H9 (cell line): ENCODE measurements at regions not wholly inside any gene's neighbourhood (a gene's known extent, or its start where the extent isn't known, plus 50 kb on each side); places are given as distances from the start of the nearest gene placed in this dataset.

Experiments
- DNase-seq: peaks from one replicate; pipeline ENCODE4 v3.0.0-alpha.2; 2017
- H2AFZ ChIP-seq: one replicate; pipeline ENCODE4 v1.6.1; 2013; ENCODE audit warnings: mild to moderate bottlenecking, low read length, control low read depth, moderate library complexity
- H2AK5ac ChIP-seq: 2 replicates; pipeline ENCODE4 v1.6.1; 2013; ENCODE audit warnings: low read length, control low read depth, mixed read lengths; ENCODE audit not compliant: insufficient read length
- H2BK120ac ChIP-seq: one replicate; pipeline ENCODE4 v1.6.1; 2013; ENCODE audit warnings: low read depth, mild to moderate bottlenecking, low read length, control low read depth, inconsistent platforms; ENCODE audit not compliant: poor library complexity, severe bottlenecking
- H2BK12ac ChIP-seq: 2 replicates; pipeline ENCODE4 v1.6.1; 2013; ENCODE audit warnings: low read length, control low read depth, mixed read lengths, low read depth; ENCODE audit not compliant: insufficient read length
- H2BK15ac ChIP-seq: 2 replicates; pipeline ENCODE4 v1.6.1; 2013; ENCODE audit warnings: low read depth, low read length, control low read depth
- H2BK20ac ChIP-seq: one replicate; pipeline ENCODE4 v1.6.1; 2013; ENCODE audit warnings: low read depth, mild to moderate bottlenecking, low read length, control low read depth, inconsistent platforms; ENCODE audit not compliant: poor library complexity, severe bottlenecking
- H2BK5ac ChIP-seq: 2 replicates; pipeline ENCODE4 v1.6.1; 2013; ENCODE audit warnings: low read length, control low read depth, mixed read lengths; ENCODE audit not compliant: insufficient read length
- H3K14ac ChIP-seq: 2 replicates; pipeline ENCODE4 v1.6.1; 2013; ENCODE audit warnings: low read length, control low read depth; ENCODE audit not compliant: insufficient read depth
- H3K18ac ChIP-seq: 2 replicates; pipeline ENCODE4 v1.6.1; 2013; ENCODE audit warnings: low read depth, mild to moderate bottlenecking, mixed read lengths, low read length, control low read depth; ENCODE audit not compliant: insufficient read length
- H3K23ac ChIP-seq: 2 replicates; pipeline ENCODE4 v1.6.1; 2013; ENCODE audit warnings: low read length, control low read depth, mixed read lengths, low read depth; ENCODE audit not compliant: insufficient read length
- H3K23me2 ChIP-seq: 2 replicates; pipeline ENCODE4 v1.6.1; 2013; ENCODE audit warnings: low read depth, mild to moderate bottlenecking, mixed read lengths, low read length, control low read depth; ENCODE audit not compliant: insufficient read length, poor library complexity, severe bottlenecking
- H3K27ac ChIP-seq: 2 replicates; pipeline ENCODE4 v1.5.1; 2013; ENCODE audit warnings: low read length, control low read depth, mixed read lengths, low read depth; ENCODE audit not compliant: insufficient read length
- H3K27me3 ChIP-seq: 2 replicates; pipeline ENCODE4 v1.6.1; 2013; ENCODE audit warnings: low read length, control low read depth, inconsistent platforms; ENCODE audit not compliant: insufficient read depth
- H3K4ac ChIP-seq: 2 replicates; pipeline ENCODE4 v1.6.1; 2013; ENCODE audit warnings: low read depth, mild to moderate bottlenecking, control low read depth, inconsistent platforms, low read length, moderate library complexity
- H3K4me1 ChIP-seq: 2 replicates; pipeline ENCODE4 v1.6.1; 2013; ENCODE audit warnings: low read length, control low read depth, inconsistent platforms; ENCODE audit not compliant: insufficient read depth
- H3K4me2 ChIP-seq: 2 replicates; pipeline ENCODE4 v1.6.1; 2013; ENCODE audit warnings: low read length, control low read depth, mixed read lengths; ENCODE audit not compliant: insufficient read length, insufficient read depth
- H3K56ac ChIP-seq: 2 replicates; pipeline ENCODE4 v1.6.1; 2013; ENCODE audit warnings: low read depth, mild to moderate bottlenecking, mixed read lengths, low read length, control low read depth; ENCODE audit not compliant: insufficient read length
- H3K79me1 ChIP-seq: 2 replicates; pipeline ENCODE4 v1.6.1; 2013; ENCODE audit warnings: low read depth, mild to moderate bottlenecking, moderate library complexity, low read length, control low read depth, inconsistent platforms; ENCODE audit not compliant: insufficient read depth, poor library complexity, severe bottlenecking
- H3K79me2 ChIP-seq: 2 replicates; pipeline ENCODE4 v1.6.1; 2013; ENCODE audit warnings: low read length, control low read depth, inconsistent platforms; ENCODE audit not compliant: insufficient read depth
- H3K9ac ChIP-seq: 2 replicates; pipeline ENCODE4 v1.6.1; 2013; ENCODE audit warnings: low read length, control low read depth, mixed read lengths; ENCODE audit not compliant: insufficient read length; ENCODE audit errors: extremely low read depth
- H3K9me3 ChIP-seq: one replicate; pipeline ENCODE4 v1.6.1; 2013; ENCODE audit warnings: low read depth, low read length, inconsistent platforms; ENCODE audit not compliant: control insufficient read depth
- H3T11ph ChIP-seq: one replicate; pipeline ENCODE4 v1.6.1; 2013; ENCODE audit warnings: mild to moderate bottlenecking, low read length, control low read depth, inconsistent platforms
- H4K20me1 ChIP-seq: one replicate; pipeline ENCODE4 v1.6.1; 2013; ENCODE audit not compliant: control insufficient read depth, insufficient read length, insufficient read depth
- H4K5ac ChIP-seq: 2 replicates; pipeline ENCODE4 v1.6.1; 2013; ENCODE audit warnings: low read depth, mild to moderate bottlenecking, mixed read lengths, low read length, control low read depth; ENCODE audit not compliant: insufficient read length
- H4K8ac ChIP-seq: replicated peaks from 2 replicates; pipeline ENCODE4 v1.6.1; 2013; ENCODE audit warnings: low read length, control low read depth, mixed read lengths, low read depth; ENCODE audit not compliant: insufficient read length
- H4K91ac ChIP-seq: 2 replicates; pipeline ENCODE4 v1.6.1; 2013; ENCODE audit warnings: low read depth, mild to moderate bottlenecking, moderate library complexity, mixed read lengths, low read length, control low read depth; ENCODE audit not compliant: insufficient read length
- H3K27ac Mint-ChIP-seq, 3 experiments: 2 replicates in 2 of 3; 3 replicates in 1 of 3; pipeline ENCODE4 v1.8.0; 2020 to 2021; ENCODE audit warnings: mixed read lengths in 3 of 3, mild to moderate bottlenecking in 1 of 3, moderate library complexity in 1 of 3
- H3K27me3 Mint-ChIP-seq: 2 replicates; pipeline ENCODE4 v1.8.0; 2021; ENCODE audit warnings: low read depth, mild to moderate bottlenecking, moderate library complexity, mixed read lengths
- H3K36me3 Mint-ChIP-seq, 3 experiments: 2 replicates in 2 of 3; 3 replicates in 1 of 3; pipeline ENCODE4 v1.8.0; 2020 to 2021; ENCODE audit warnings: low read depth in 3 of 3, mixed read lengths in 3 of 3; ENCODE audit not compliant: insufficient read depth in 1 of 3
- H3K4me1 Mint-ChIP-seq, 2 experiments: 2 replicates each; pipeline ENCODE4 v1.8.0; 2020; ENCODE audit warnings: mixed read lengths in 2 of 2
- H3K4me3 Mint-ChIP-seq, 2 experiments: 2 replicates in 1 of 2; 3 replicates in 1 of 2; pipeline ENCODE4 v1.8.0; 2020 to 2021; ENCODE audit warnings: mild to moderate bottlenecking in 2 of 2, mixed read lengths in 2 of 2, moderate library complexity in 1 of 2
- H3K9me3 Mint-ChIP-seq, 2 experiments: 2 replicates in 1 of 2; 3 replicates in 1 of 2; pipeline ENCODE4 v1.8.0; 2020; ENCODE audit warnings: mild to moderate bottlenecking in 2 of 2, mixed read lengths in 2 of 2, moderate library complexity in 1 of 2
- WGBS: extraction: QIAGEN DNeasy Blood & Tissue Kit; methylation state at CpG from one replicate; pipeline ENCODE4 v1.1.7; 2013; ENCODE audit warnings: missing lambda C conversion rate, low lambda C conversion rate, mixed read lengths; ENCODE audit not compliant: insufficient read length; ENCODE audit errors: extremely low coverage; 5-methylcytosine and 5-hydroxymethylcytosine counted together
- TF ChIP-seq, protein P1 (sequence below): fragments of 200-600 bp; sonication (generic); conservative IDR thresholded peaks from 3 replicates; pipeline ENCODE4 v1.8.0; 2021; ENCODE audit warnings: antibody characterized with exemption, mild to moderate bottlenecking

DNA sequence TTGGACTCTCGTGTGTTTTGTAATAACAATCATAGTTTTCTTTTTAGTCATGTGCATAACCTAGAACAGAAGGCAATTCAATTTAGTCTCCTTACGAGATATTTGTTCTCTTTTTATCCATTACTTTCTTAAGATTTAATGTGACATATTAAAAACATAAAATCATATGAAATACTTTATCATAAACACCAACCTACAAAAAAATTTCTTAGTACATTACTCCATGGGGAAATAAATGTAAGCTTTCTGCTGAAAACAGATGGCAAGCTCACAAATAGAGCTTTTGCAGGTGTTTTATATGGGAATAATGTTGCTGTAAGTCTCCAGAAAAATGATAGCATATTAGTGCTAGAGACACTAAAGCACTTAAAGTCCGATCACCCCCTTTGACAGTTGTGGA, 1035.2 kb upstream of the ARRDC3 start:
- no peak overlapping the region for H3K56ac ChIP-seq
- no peak overlapping the region for H3K9ac ChIP-seq
- no peak overlapping the region for H3K27ac Mint-ChIP-seq
- no peaks in the 10 kb centered on the region for H3K79me1 ChIP-seq
- H3K4me2 ChIP-seq = no peak overlapping the region
- no peak overlapping the region for H4K8ac ChIP-seq
- peaks cover 17% of the 10 kb centered on the region for H3K9me3 ChIP-seq
- H4K91ac ChIP-seq = no peak overlapping the region
- no peaks in the 10 kb centered on the region for H3K79me2 ChIP-seq
- H3K27me3 ChIP-seq = no peaks in the 10 kb centered on the region
- no peak overlapping the region for H3K4ac ChIP-seq
- no peaks in the 10 kb centered on the region for H3K4me1 Mint-ChIP-seq
- TF ChIP-seq, protein P1, sequence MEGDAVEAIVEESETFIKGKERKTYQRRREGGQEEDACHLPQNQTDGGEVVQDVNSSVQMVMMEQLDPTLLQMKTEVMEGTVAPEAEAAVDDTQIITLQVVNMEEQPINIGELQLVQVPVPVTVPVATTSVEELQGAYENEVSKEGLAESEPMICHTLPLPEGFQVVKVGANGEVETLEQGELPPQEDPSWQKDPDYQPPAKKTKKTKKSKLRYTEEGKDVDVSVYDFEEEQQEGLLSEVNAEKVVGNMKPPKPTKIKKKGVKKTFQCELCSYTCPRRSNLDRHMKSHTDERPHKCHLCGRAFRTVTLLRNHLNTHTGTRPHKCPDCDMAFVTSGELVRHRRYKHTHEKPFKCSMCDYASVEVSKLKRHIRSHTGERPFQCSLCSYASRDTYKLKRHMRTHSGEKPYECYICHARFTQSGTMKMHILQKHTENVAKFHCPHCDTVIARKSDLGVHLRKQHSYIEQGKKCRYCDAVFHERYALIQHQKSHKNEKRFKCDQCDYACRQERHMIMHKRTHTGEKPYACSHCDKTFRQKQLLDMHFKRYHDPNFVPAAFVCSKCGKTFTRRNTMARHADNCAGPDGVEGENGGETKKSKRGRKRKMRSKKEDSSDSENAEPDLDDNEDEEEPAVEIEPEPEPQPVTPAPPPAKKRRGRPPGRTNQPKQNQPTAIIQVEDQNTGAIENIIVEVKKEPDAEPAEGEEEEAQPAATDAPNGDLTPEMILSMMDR = no peak
- no peak overlapping the region for H2BK15ac ChIP-seq
- H3K4me3 Mint-ChIP-seq = no peak overlapping the region
- WGBS = no CpG with 5 or more reads among the region's 3 CpGs
- no peak overlapping the region for H3K27ac ChIP-seq
- H4K5ac ChIP-seq = no peak overlapping the region
- no peaks in the 10 kb centered on the region for H4K20me1 ChIP-seq
- no peaks in the 10 kb centered on the region for H3K27me3 Mint-ChIP-seq
- no peak overlapping the region for H2BK20ac ChIP-seq
- H3K23me2 ChIP-seq = no peaks in the 10 kb centered on the region
- H2BK12ac ChIP-seq = no peak overlapping the region
- H3K4me1 ChIP-seq = no peaks in the 10 kb centered on the region
- H3K18ac ChIP-seq = no peak overlapping the region
- no peak overlapping the region for H2AK5ac ChIP-seq
- peaks cover 7 to 29% (median 22%) of the 10 kb centered on the region in 3 experiments; a peak in 6 of 7 replicates for H3K36me3 Mint-ChIP-seq
- H3K14ac ChIP-seq = no peak overlapping the region
- no peak overlapping the region for H2BK120ac ChIP-seq
- no peak overlapping the region for H3T11ph ChIP-seq
- peaks cover 33 to 38% of the 10 kb centered on the region in 2 experiments for H3K9me3 Mint-ChIP-seq
- no peak overlapping the region for H3K23ac ChIP-seq
- H2AFZ ChIP-seq = no peak overlapping the region
- DNase-seq = no peak
- no peak overlapping the region for H2BK5ac ChIP-seq
